SK-N-SH (cell line): ENCODE measurements at regions not wholly inside any gene's neighbourhood (a gene's known extent, or its start where the extent isn't known, plus 50 kb on each side); places are given as distances from the start of the nearest gene placed in this dataset.

ENCODE experiments used
- CTCF ChIA-PET: fragments of 300-600, 350-600 bp; formaldehyde crosslinking; extraction: SDS; loops from one replicate; lab custom pipeline; 2021; lab: Yijun Ruan, JAX
- POLR2A ChIA-PET: fragments of 350-600 bp; sonication (Branson Sonifier 250); formaldehyde crosslinking; extraction: SDS; loops from one replicate; lab custom pipeline; 2020; ENCODE audit warnings: antibody characterized with exemption, inconsistent platforms; lab: Yijun Ruan, JAX
- DNase-seq: peaks from one replicate; pipeline ENCODE4 v3.0.0; 2012
- H2AFZ ChIP-seq: fragments of 200-600 bp; sonication (generic); 2 replicates; pipeline ENCODE4 v1.8.1; 2016; ENCODE audit warnings: antibody characterized with exemption, mild to moderate bottlenecking, low read depth
- H3F3A ChIP-seq: fragments of 200-600 bp; sonication (generic); replicated peaks from 2 replicates; pipeline ENCODE3; 2016; ENCODE audit warnings: antibody characterized with exemption, mild to moderate bottlenecking; ENCODE audit not compliant: insufficient read depth
- H3K27ac ChIP-seq, 2 experiments: fragments of 200-500 bp in 1 of 2; fragments of 200-600 bp in 1 of 2; sonication (Bioruptor generic) in 1 of 2; sonication (generic), shearing (Covaris generic) in 1 of 2; 2 replicates each; pipeline versions ENCODE4 v1.5.1 to v1.6.1; 2014 to 2016; ENCODE audit warnings: low read depth in 2 of 2, inconsistent platforms in 1 of 2, low read length in 1 of 2, mild to moderate bottlenecking in 1 of 2, mixed read lengths in 1 of 2
- H3K27me3 ChIP-seq: fragments of 200-600 bp; sonication (generic), shearing (Covaris generic); 2 replicates; pipeline ENCODE4 v1.6.1; 2016; ENCODE audit warnings: mixed run types; ENCODE audit not compliant: insufficient read depth
- H3K36me3 ChIP-seq, 2 experiments: fragments of 200-500 bp in 1 of 2; fragments of 200-600 bp in 1 of 2; sonication (Bioruptor generic) in 1 of 2; sonication (generic) in 1 of 2; replicated peaks in 1 of 2; 2 replicates each; pipeline versions ENCODE3 to v1.5.1; 2014 to 2016; ENCODE audit warnings: low read length in 1 of 2, mild to moderate bottlenecking in 1 of 2; ENCODE audit not compliant: insufficient read depth in 2 of 2, control insufficient read depth in 1 of 2
- H3K4me1 ChIP-seq, 2 experiments: fragments of 200-500 bp in 1 of 2; fragments of 200-600 bp in 1 of 2; sonication (Bioruptor generic) in 1 of 2; sonication (generic), shearing (Covaris generic) in 1 of 2; 2 replicates each; pipeline versions ENCODE4 v1.5.1 to v1.6.1; 2014 to 2016; ENCODE audit warnings: low read depth in 1 of 2, low read length in 1 of 2, mixed run types in 1 of 2; ENCODE audit not compliant: insufficient read depth in 2 of 2, control insufficient read depth in 1 of 2
- H3K4me2 ChIP-seq: fragments of 200-600 bp; sonication (generic), shearing (Covaris generic); 2 replicates; pipeline ENCODE4 v1.6.1; 2017; ENCODE audit warnings: mixed run types
- H3K4me3 ChIP-seq, 2 experiments: fragments of 200-500 bp in 1 of 2; fragments of 200-600 bp in 1 of 2; sonication (Bioruptor generic) in 1 of 2; sonication (generic), shearing (Covaris generic) in 1 of 2; 2 replicates each; pipeline versions ENCODE4 v1.5.1 to v1.8.1; 2014 to 2016; ENCODE audit warnings: low read depth in 2 of 2, inconsistent platforms in 1 of 2, low read length in 1 of 2, mild to moderate bottlenecking in 1 of 2, mixed read lengths in 1 of 2, moderate library complexity in 1 of 2
- H3K79me2 ChIP-seq: fragments of 200-600 bp; sonication (generic); 2 replicates; pipeline ENCODE4 v1.8.1; 2017; ENCODE audit warnings: mild to moderate bottlenecking; ENCODE audit not compliant: insufficient read depth
- H3K9ac ChIP-seq: fragments of 200-600 bp; sonication (generic); 2 replicates; pipeline ENCODE4 v1.6.1; 2017; ENCODE audit warnings: mixed run types
- H3K9me2 ChIP-seq: fragments of 200-600 bp; sonication (generic); 2 replicates; pipeline ENCODE4 v1.6.1; 2017; ENCODE audit warnings: mixed run types
- H3K9me3 ChIP-seq: fragments of 200-600 bp; sonication (generic); 2 replicates; pipeline ENCODE4 v1.6.1; 2017; ENCODE audit warnings: mixed run types, mild to moderate bottlenecking, moderate library complexity
- H4K20me1 ChIP-seq: fragments of 200-600 bp; sonication (generic); 2 replicates; pipeline ENCODE4 v1.6.1; 2017; ENCODE audit warnings: mild to moderate bottlenecking, mixed run types; ENCODE audit not compliant: insufficient read depth
- CHD2 ChIP-seq: fragments of 150-350 bp; IDR thresholded peaks from 2 replicates; pipeline ENCODE4 v1.6.1; 2018; ENCODE audit warnings: low read length; ENCODE audit not compliant: partially characterized antibody
- GATA2 ChIP-seq: sonication (generic); formaldehyde crosslinking; IDR thresholded peaks from 2 replicates; pipeline ENCODE4 v1.5.0; 2020; ENCODE audit warnings: mild to moderate bottlenecking, missing genetic modification reagents
- MAX ChIP-seq: IDR thresholded peaks from 2 replicates; pipeline ENCODE4 v1.4.0; 2012; ENCODE audit warnings: low read depth
- MXI1 ChIP-seq: IDR thresholded peaks from 2 replicates; pipeline ENCODE4 v1.6.1; 2012; ENCODE audit warnings: mild to moderate bottlenecking, low read depth, low read length, improper control_type of control experiment
- NRF1 ChIP-seq: IDR thresholded peaks from 2 replicates; pipeline ENCODE4 v1.6.1; 2012; ENCODE audit warnings: low read depth, mild to moderate bottlenecking, low read length
- RAD21 ChIP-seq: IDR thresholded peaks from 2 replicates; pipeline ENCODE4 v1.6.1; 2012; ENCODE audit warnings: mild to moderate bottlenecking, low read length
- RFX5 ChIP-seq: IDR thresholded peaks from 2 replicates; pipeline ENCODE4 v1.6.1; 2012; ENCODE audit warnings: mild to moderate bottlenecking, improper control_type of control experiment, low read length
- SMC3 ChIP-seq: IDR thresholded peaks from 2 replicates; pipeline ENCODE4 v1.6.1; 2012; ENCODE audit warnings: low read depth, low read length, improper control_type of control experiment
- TAF1 ChIP-seq: IDR thresholded peaks from 2 replicates; pipeline ENCODE4 v1.6.1; 2012; ENCODE audit warnings: low read depth, mild to moderate bottlenecking, low read length, moderate library complexity, borderline replicate concordance
- TCF12 ChIP-seq: IDR thresholded peaks from 2 replicates; pipeline ENCODE4 v1.4.0; 2012
- USF1 ChIP-seq: IDR thresholded peaks from 2 replicates; pipeline ENCODE4 v1.4.0; 2012; ENCODE audit warnings: low read depth, borderline replicate concordance
- WGBS: methylation state at CpG from one replicate; pipeline ENCODE4 v1.1.6; 2017; ENCODE audit warnings: low lambda C conversion rate; 5-methylcytosine and 5-hydroxymethylcytosine counted together
- TF ChIP-seq, protein P1 (sequence below): IDR thresholded peaks from 2 replicates; pipeline ENCODE4 v1.4.0; 2012; ENCODE audit warnings: low read depth, borderline replicate concordance

DNA sequence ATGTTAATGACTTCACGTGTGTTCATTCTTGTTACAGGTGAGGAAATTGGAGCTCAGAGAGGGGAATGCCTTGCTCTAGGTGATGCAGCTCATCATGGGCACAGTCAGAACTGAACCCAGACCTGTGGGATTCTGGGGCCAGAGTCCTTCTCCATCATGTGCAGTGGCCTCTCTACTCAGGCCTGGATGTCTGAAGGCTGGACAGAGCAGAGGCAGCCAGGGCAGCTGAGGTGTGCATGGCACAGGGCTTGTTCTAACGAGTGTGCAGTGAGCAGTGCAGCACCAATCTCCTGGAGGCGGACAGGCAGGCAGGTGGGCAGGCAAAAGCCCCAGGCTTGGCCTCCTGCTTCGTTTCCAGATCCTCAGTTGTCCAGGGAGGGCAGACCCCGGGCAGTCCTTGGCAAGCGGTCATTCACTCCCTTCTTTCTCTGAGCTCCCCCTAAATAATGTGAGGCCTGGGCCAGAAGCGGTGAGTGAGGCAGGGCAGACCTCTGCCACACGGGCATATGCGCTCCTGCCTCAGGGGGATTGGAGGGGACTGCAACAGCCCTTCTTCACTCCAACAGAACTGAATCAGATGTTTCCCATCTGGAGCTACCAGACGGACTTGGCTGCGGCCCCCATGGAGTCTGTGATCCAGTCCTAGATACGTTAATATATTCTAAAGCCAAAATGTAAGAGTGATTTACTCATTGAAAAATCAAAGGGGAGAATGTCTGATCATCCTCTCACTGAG is 68.7 kb upstream of the FSTL4 start (continued):
- TF ChIP-seq, protein P1, sequence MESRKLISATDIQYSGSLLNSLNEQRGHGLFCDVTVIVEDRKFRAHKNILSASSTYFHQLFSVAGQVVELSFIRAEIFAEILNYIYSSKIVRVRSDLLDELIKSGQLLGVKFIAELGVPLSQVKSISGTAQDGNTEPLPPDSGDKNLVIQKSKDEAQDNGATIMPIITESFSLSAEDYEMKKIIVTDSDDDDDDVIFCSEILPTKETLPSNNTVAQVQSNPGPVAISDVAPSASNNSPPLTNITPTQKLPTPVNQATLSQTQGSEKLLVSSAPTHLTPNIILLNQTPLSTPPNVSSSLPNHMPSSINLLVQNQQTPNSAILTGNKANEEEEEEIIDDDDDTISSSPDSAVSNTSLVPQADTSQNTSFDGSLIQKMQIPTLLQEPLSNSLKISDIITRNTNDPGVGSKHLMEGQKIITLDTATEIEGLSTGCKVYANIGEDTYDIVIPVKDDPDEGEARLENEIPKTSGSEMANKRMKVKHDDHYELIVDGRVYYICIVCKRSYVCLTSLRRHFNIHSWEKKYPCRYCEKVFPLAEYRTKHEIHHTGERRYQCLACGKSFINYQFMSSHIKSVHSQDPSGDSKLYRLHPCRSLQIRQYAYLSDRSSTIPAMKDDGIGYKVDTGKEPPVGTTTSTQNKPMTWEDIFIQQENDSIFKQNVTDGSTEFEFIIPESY: no peak
- TF ChIP-seq TAF1 (no peak), SMC3 (no peak), GATA2 (CRISPR knock-in tag) (peak; percentile 64)

- DNase-seq: no peak
- H4K20me1 ChIP-seq: no peaks in the 10 kb centered on the region
- H3K27me3 ChIP-seq: peaks cover 4% of the 10 kb centered on the region; the same call in 1 of the 2 replicates
- H3K4me3 ChIP-seq: no peak overlapping the region
- WGBS: 0% methylated on average over 1 of the region's 1 CpG
- no peaks in the 10 kb centered on the region for H3F3A ChIP-seq
- no peak overlapping the region for H3K9ac ChIP-seq
- ChIA-PET POLR2A (no interaction called here), CTCF (interaction anchor here (0.9 to 1.9 kb wide), 6 partner anchors 13 to 255 kb away, joined by 3 to 6 read pairs (median 3); no protein-coding TSS in a partner anchor)
- no peak overlapping the region for H3K4me2 ChIP-seq
- no peaks in the 10 kb centered on the region for H3K9me3 ChIP-seq
- no peaks in the 10 kb centered on the region for H3K36me3 ChIP-seq
- TF ChIP-seq MAX (no peak), RFX5 (no peak), USF1 (no peak), CHD2 (no peak), TCF12 (no peak), RAD21 (no peak), NRF1 (no peak), MXI1 (no peak)
- peaks cover 0 to 26% of the 10 kb centered on the region in 2 experiments; a peak in 1 of 4 replicates for H3K4me1 ChIP-seq
- no peaks in the 10 kb centered on the region for H3K9me2 ChIP-seq
- no peaks in the 10 kb centered on the region for H3K79me2 ChIP-seq
- no peak overlapping the region for H3K27ac ChIP-seq
- H2AFZ ChIP-seq: no peak overlapping the region
Measured at GRCh38 chr5:133679534-133679933, 67.2 kb upstream of the FSTL4 start.
